Lower leg skin (tissue), 4 donors: ENCODE measurements at regions not wholly inside any gene's neighbourhood (a gene's known extent, or its start where the extent isn't known, plus 50 kb on each side); places are given as distances from the start of the nearest gene placed in this dataset.
A peak's percentile ranks its signal among the peaks of the same experiment; 100 is the strongest.

Experiments
- DNase-seq, 2 donors: peaks; one replicate each; pipeline ENCODE4 v3.0.0-alpha.2; 2019; ENCODE audit warnings: low spot score in 2 of 2
- H3K4me3 ChIP-seq: fragments of 200-600 bp; sonication (generic); 2 replicates; pipeline ENCODE4 v1.5.1; 2017; ENCODE audit warnings: mild to moderate bottlenecking, low read depth; ENCODE audit not compliant: poor library complexity, severe bottlenecking
- CTCF ChIP-seq, 3 donors: fragments of 450-650 bp; IDR thresholded peaks; one replicate each; pipeline ENCODE4 v1.5.1; 2016; ENCODE audit warnings: antibody characterized with exemption in 3 of 3, mild to moderate bottlenecking in 3 of 3, moderate library complexity in 2 of 3
- POLR2A ChIP-seq, 2 donors: fragments of 450-650 bp; IDR thresholded peaks; one replicate each; pipeline ENCODE4 v1.6.1; 2016 to 2017; ENCODE audit warnings: antibody characterized with exemption in 2 of 2, mild to moderate bottlenecking in 1 of 2, moderate library complexity in 1 of 2
- WGBS, 2 donors: methylation state at CpG; one replicate each; pipeline ENCODE4 v1.1.5; 2018; 5-methylcytosine and 5-hydroxymethylcytosine counted together
- intact Hi-C: fragments of 100-400 bp; cut with DNase I; formaldehyde crosslinking; loops from one replicate; pipeline ENCODE4 v1.15.0; 2023; ENCODE audit warnings: low total_unique reads

- DNase-seq = peak; percentile 61 to 91
- WGBS, 2 donors = 48 to 59% methylated on average over 29 of the region's 29 CpGs
- no peak for TF ChIP-seq POLR2A (IDR thresholded peaks at IDR 0.05)
- TF ChIP-seq CTCF (IDR thresholded peaks at IDR 0.05) = no peak
- H3K4me3 ChIP-seq = no peak overlapping the region
- intact Hi-C loops = loop anchor here (10.0 kb wide), 1 partner anchor 141 kb away; the partner anchor contains the start of gene ID2
These were observed 138.3 kb upstream of the ID2 start for GRCh38 chr2:8543383-8544170.

GRCh38 chr2:8544171-8544785 lies 137.6 kb upstream of the ID2 start:
- intact Hi-C loops = loop anchor here (10.0 kb wide), 1 partner anchor 141 kb away; the partner anchor contains the start of gene ID2

GRCh38 chr2:8544786-8545694 lies 136.8 kb upstream of the ID2 start:
- TF ChIP-seq POLR2A (IDR thresholded peaks at IDR 0.05) (no peak), CTCF (IDR thresholded peaks at IDR 0.05) (no peak)
- H3K4me3 ChIP-seq = no peak overlapping the region
- intact Hi-C loops = loop anchor here (10.0 kb wide), 1 partner anchor 140 kb away; the partner anchor contains the start of gene ID2
- 49 to 63% methylated on average over 16 to 27 of the region's 27 CpGs for WGBS, 2 donors
- DNase-seq = peak; percentile 67 to 94

More at GRCh38 chr2:8544171-8544785, 137.6 kb upstream of the ID2 start:
- no peak for TF ChIP-seq CTCF (IDR thresholded peaks at IDR 0.05)
- no peak overlapping the region for H3K4me3 ChIP-seq
- WGBS, 2 donors = 83 to 84% methylated on average over 15 of the region's 15 CpGs
- DNase-seq = peak in 1 of 2 donors; percentile 83

- no peak for TF ChIP-seq POLR2A (IDR thresholded peaks at IDR 0.05)
- no peak for TF ChIP-seq CTCF (IDR thresholded peaks at IDR 0.05)
- peak in 1 of 2 donors; percentile 75 for DNase-seq
- intact Hi-C loops = loop anchor here (10.0 kb wide), 1 partner anchor 139 kb away; the partner anchor contains the start of gene ID2
- H3K4me3 ChIP-seq = no peak overlapping the region
- 92 to 94% methylated on average over 26 to 30 of the region's 30 CpGs for WGBS, 2 donors
These were observed 135.9 kb upstream of the ID2 start for GRCh38 chr2:8545695-8546611.
